GM23248 (cell line): ENCODE measurements at regions not wholly inside any gene's neighbourhood (a gene's known extent, or its start where the extent isn't known, plus 50 kb on each side); places are given as distances from the start of the nearest gene placed in this dataset. TPM values are rescaled to one million over a fixed set of nuclear protein-coding genes. Genes with fewer than 3 reads are reported as not detected.
"Not testable (repeated sequence)": the region's sequence is repeated elsewhere in the genome, so short reads cannot be mapped to it uniquely, and the experiment has no call there.

Experiments used
- DNase-seq: peaks from one replicate; pipeline ENCODE4 v3.0.0-alpha.2; 2015
- H2AFZ ChIP-seq: fragments of 200-600 bp; sonication (generic); 2 replicates; pipeline ENCODE4 v1.6.1; 2016; ENCODE audit warnings: antibody characterized with exemption
- H3F3A ChIP-seq: fragments of 200-600 bp; sonication (generic); 2 replicates; pipeline ENCODE4 v1.6.1; 2016; ENCODE audit warnings: mild to moderate bottlenecking, antibody characterized with exemption, mixed run types; ENCODE audit not compliant: insufficient read depth
- H3K27ac ChIP-seq: fragments of 200-600 bp; sonication (generic); 2 replicates; pipeline ENCODE4 v1.5.1; 2016; ENCODE audit warnings: mild to moderate bottlenecking
- H3K27me3 ChIP-seq: fragments of 200-600 bp; sonication (generic); replicated peaks from 2 replicates; pipeline ENCODE4 v1.6.1; 2016; ENCODE audit warnings: mild to moderate bottlenecking; ENCODE audit not compliant: insufficient read depth
- H3K36me3 ChIP-seq: fragments of 200-600 bp; sonication (generic); 2 replicates; pipeline ENCODE4 v1.6.1; 2016; ENCODE audit warnings: low read depth, mild to moderate bottlenecking
- H3K4me1 ChIP-seq: fragments of 200-600 bp; sonication (generic); 2 replicates; pipeline ENCODE4 v1.6.1; 2016; ENCODE audit warnings: mild to moderate bottlenecking; ENCODE audit not compliant: insufficient read depth
- H3K4me2 ChIP-seq: fragments of 200-600 bp; sonication (generic); one replicate; pipeline ENCODE4 v1.6.1; 2016; ENCODE audit warnings: mild to moderate bottlenecking; ENCODE audit not compliant: unreplicated experiment
- H3K4me3 ChIP-seq: fragments of 200-600 bp; sonication (generic); 2 replicates; pipeline ENCODE4 v1.5.1; 2016; ENCODE audit warnings: mild to moderate bottlenecking
- H3K79me2 ChIP-seq: fragments of 200-600 bp; sonication (generic); 2 replicates; pipeline ENCODE4 v1.6.1; 2016; ENCODE audit warnings: mild to moderate bottlenecking; ENCODE audit not compliant: insufficient read depth
- H3K9ac ChIP-seq: fragments of 200-600 bp; sonication (generic); 2 replicates; pipeline ENCODE4 v1.6.1; 2016; ENCODE audit warnings: mild to moderate bottlenecking
- H3K9me2 ChIP-seq: fragments of 200-600 bp; sonication (generic); 2 replicates; pipeline ENCODE4 v1.6.1; 2016; ENCODE audit warnings: mixed run types, mild to moderate bottlenecking, moderate library complexity; ENCODE audit not compliant: insufficient read depth
- H3K9me3 ChIP-seq: fragments of 200-600 bp; sonication (generic); one replicate; pipeline ENCODE4 v1.6.1; 2017; ENCODE audit warnings: low read depth
- H4K20me1 ChIP-seq: fragments of 200-600 bp; sonication (generic); 2 replicates; pipeline ENCODE4 v1.6.0; 2016; ENCODE audit not compliant: insufficient read depth
- WGBS, 2 experiments: methylation state at CpG; one replicate each; pipeline ENCODE4 v1.1.6; 2015 to 2017; ENCODE audit warnings: low lambda C conversion rate in 2 of 2, low coverage in 1 of 2; ENCODE audit errors: missing lambda C conversion rate in 2 of 2; 5-methylcytosine and 5-hydroxymethylcytosine counted together
- in situ Hi-C: fragments of 300-500 bp; cut with MboI; formaldehyde crosslinking; loops from 2 replicates; pipeline ENCODE4 v1.15.0; 2020
- microRNA counts: library from miRNA; unstranded; fragments of <30 nt; microRNA quantifications from one replicate; lab custom pipeline; 2016
- microRNA-seq: library from miRNA; unstranded; fragments of <30 nt; microRNA quantifications from one replicate; pipeline ENCODE4, GENCODE V29; 2016; ENCODE audit warnings: borderline number of aligned reads
- small RNA-seq: library from RNA; depleted of rRNA; stranded (forward); fragments of <200 nt; gene quantifications from one replicate; pipeline ENCODE3, GENCODE V24; 2014; ENCODE audit warnings: low read depth, low replicate concordance

- H3K9me2 ChIP-seq, H3K27ac ChIP-seq, H4K20me1 ChIP-seq, DNase-seq, H2AFZ ChIP-seq, H3K79me2 ChIP-seq, H3K4me2 ChIP-seq, H3K9me3 ChIP-seq, in situ Hi-C loops, H3K4me3 ChIP-seq, H3F3A ChIP-seq, H3K9ac ChIP-seq, H3K27me3 ChIP-seq, H3K4me1 ChIP-seq, H3K36me3 ChIP-seq: not testable (repeated sequence)
Observed at GRCh38 chr1:41197-41596, 410.3 kb downstream of the OR4F29 start.

- H3K4me1 ChIP-seq, H2AFZ ChIP-seq, H3K36me3 ChIP-seq, H3K27ac ChIP-seq, H3K4me2 ChIP-seq, H4K20me1 ChIP-seq, H3K79me2 ChIP-seq, H3K9me3 ChIP-seq, H3K9me2 ChIP-seq, DNase-seq, H3K9ac ChIP-seq, H3F3A ChIP-seq, H3K27me3 ChIP-seq, H3K4me3 ChIP-seq, in situ Hi-C loops: not testable (repeated sequence)
- WGBS, 2 experiments = no CpG with 5 or more reads among the region's 52 CpGs
Observed at GRCh38 chr1:29183-29582, 422.3 kb downstream of the OR4F29 start.

GRCh38 chr1:17298-17697, 434.2 kb downstream of the OR4F29 start:
- H4K20me1 ChIP-seq, H3F3A ChIP-seq, H2AFZ ChIP-seq, H3K79me2 ChIP-seq, in situ Hi-C loops, H3K27ac ChIP-seq, H3K4me2 ChIP-seq, DNase-seq, H3K9me2 ChIP-seq, H3K9ac ChIP-seq, H3K4me1 ChIP-seq, H3K4me3 ChIP-seq, H3K36me3 ChIP-seq, H3K27me3 ChIP-seq, H3K9me3 ChIP-seq: not testable (repeated sequence)
- WGBS, 2 experiments = 91 to 95% methylated on average over 9 to 10 of the region's 12 CpGs

- H3K9ac ChIP-seq, H3K4me2 ChIP-seq, H3K4me3 ChIP-seq, in situ Hi-C loops, H3K9me3 ChIP-seq, H3F3A ChIP-seq, H4K20me1 ChIP-seq, H2AFZ ChIP-seq, H3K9me2 ChIP-seq, H3K4me1 ChIP-seq, DNase-seq, H3K36me3 ChIP-seq, H3K27ac ChIP-seq, H3K79me2 ChIP-seq, H3K27me3 ChIP-seq: not testable (repeated sequence)
- 87 to 92% methylated on average over 6 of the region's 6 CpGs for WGBS, 2 experiments
Observed at GRCh38 chr1:16025-16424, 435.5 kb downstream of the OR4F29 start.

GRCh38 chr1:9941-10717, 441.3 kb downstream of the OR4F29 start:
- H3K27me3 ChIP-seq, H3F3A ChIP-seq, H3K36me3 ChIP-seq, H3K4me1 ChIP-seq, H3K4me3 ChIP-seq, H3K27ac ChIP-seq, H3K4me2 ChIP-seq, H3K9me2 ChIP-seq, H2AFZ ChIP-seq, DNase-seq, H3K79me2 ChIP-seq, in situ Hi-C loops, H3K9me3 ChIP-seq, H3K9ac ChIP-seq, H4K20me1 ChIP-seq: not testable (repeated sequence)
- WGBS, 2 experiments = 92% methylated on average over 36 of the region's 37 CpGs; no CpG with 5 or more reads in 1 of the 2 experiments

MicroRNA genes in the stretch of these regions (microRNA counts, 767-probe panel; counts per million panel counts)
- microRNA hsa-miR-1302 (lab: Ali Mortazavi, UCI) = 447 counts per million, percentile 86 among the panel's probes with 10 or more counts

Small RNAs in the stretch of these regions (microRNA-seq; reads per million reads assigned to microRNA genes)
- gene MIR6859-1 = not detected
- gene MIR6859-2 = not detected

Small RNAs in the stretch of these regions (small RNA-seq; reads per million reads assigned to genes)
- gene AL627309.7 (not detected), gene MIR6859-1 (not detected), gene MIR6859-2 (not detected), gene RNU6-1100P (not detected)
